H1 (cell line): ENCODE measurements at regions not wholly inside any gene's neighbourhood (a gene's known extent, or its start where the extent isn't known, plus 50 kb on each side); places are given as distances from the start of the nearest gene placed in this dataset.

ENCODE experiments used
- CHD2 ChIP-seq: IDR thresholded peaks from 2 replicates; pipeline ENCODE4 v1.6.1; 2012; ENCODE audit warnings: low read length, improper control_type of control experiment
- CHD7 ChIP-seq: fragments of 300-600 bp; sonication (generic); IDR thresholded peaks from 2 replicates; pipeline ENCODE4 v1.7.1; 2012; ENCODE audit warnings: low read length, moderate library complexity, mild to moderate bottlenecking, inconsistent platforms; ENCODE audit not compliant: insufficient replicate concordance
- EGR1 ChIP-seq: IDR thresholded peaks from 2 replicates; pipeline ENCODE4 v1.6.1; 2011; ENCODE audit warnings: low read depth, low read length, borderline replicate concordance
- HDAC2 ChIP-seq, 2 experiments: fragments of 300-600 bp in 1 of 2; sonication (generic) in 1 of 2; IDR thresholded peaks; 2 replicates each; pipeline ENCODE4 v1.6.1; 2011 to 2012; ENCODE audit warnings: low read depth in 2 of 2, low read length in 2 of 2, mild to moderate bottlenecking in 2 of 2, moderate library complexity in 2 of 2, borderline replicate concordance in 1 of 2, inconsistent platforms in 1 of 2
- TBP ChIP-seq: IDR thresholded peaks from 2 replicates; pipeline ENCODE4 v1.6.1; 2011; ENCODE audit warnings: low read depth, low read length, improper control_type of control experiment
- TCF12 ChIP-seq: IDR thresholded peaks from 2 replicates; pipeline ENCODE4 v1.6.1; 2011; ENCODE audit warnings: low read depth, mild to moderate bottlenecking, low read length
- TF ChIP-seq, protein P1 (sequence below), 3 experiments: IDR thresholded peaks; 1 replicate in 2 of 3; 2 replicates in 1 of 3; pipeline versions ENCODE4 v1.5.1 to v1.6.1; 2011; ENCODE audit warnings: low read length in 3 of 3, mild to moderate bottlenecking in 3 of 3, inconsistent platforms in 2 of 3, low read depth in 1 of 3, moderate library complexity in 1 of 3; ENCODE audit not compliant: insufficient read depth in 1 of 3; ENCODE audit errors: control extremely low read depth in 1 of 3

DNA sequence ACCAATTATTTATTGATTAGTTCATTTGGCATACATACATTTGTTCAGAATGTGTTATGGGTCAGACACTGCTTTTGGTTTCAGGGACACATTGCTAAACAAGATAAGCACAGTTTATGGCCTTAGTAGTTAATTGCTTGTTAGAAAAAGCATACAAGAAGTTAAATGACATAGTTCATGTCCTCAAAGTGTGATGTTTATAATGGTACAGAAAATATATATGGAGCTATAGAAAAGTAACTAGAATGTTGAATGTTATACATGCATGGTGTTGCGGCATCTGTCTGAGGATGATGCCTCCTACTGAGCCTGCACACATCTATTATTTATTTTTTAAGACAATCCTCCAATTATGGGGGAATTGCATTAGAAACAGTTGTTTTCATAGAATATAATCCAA lies 1476.3 kb upstream of the PCDH7 start (continued):
- no peak for TF ChIP-seq CHD7
- TF ChIP-seq EGR1, result no peak
- TF ChIP-seq HDAC2 (IDR thresholded peaks at IDR 0.05; ENCODE audit: borderline replicate concordance in 1 of 2, low read depth in 2 of 2, low read length in 2 of 2), result no peak
- no peak for TF ChIP-seq CHD2
- TF ChIP-seq, protein P1, sequence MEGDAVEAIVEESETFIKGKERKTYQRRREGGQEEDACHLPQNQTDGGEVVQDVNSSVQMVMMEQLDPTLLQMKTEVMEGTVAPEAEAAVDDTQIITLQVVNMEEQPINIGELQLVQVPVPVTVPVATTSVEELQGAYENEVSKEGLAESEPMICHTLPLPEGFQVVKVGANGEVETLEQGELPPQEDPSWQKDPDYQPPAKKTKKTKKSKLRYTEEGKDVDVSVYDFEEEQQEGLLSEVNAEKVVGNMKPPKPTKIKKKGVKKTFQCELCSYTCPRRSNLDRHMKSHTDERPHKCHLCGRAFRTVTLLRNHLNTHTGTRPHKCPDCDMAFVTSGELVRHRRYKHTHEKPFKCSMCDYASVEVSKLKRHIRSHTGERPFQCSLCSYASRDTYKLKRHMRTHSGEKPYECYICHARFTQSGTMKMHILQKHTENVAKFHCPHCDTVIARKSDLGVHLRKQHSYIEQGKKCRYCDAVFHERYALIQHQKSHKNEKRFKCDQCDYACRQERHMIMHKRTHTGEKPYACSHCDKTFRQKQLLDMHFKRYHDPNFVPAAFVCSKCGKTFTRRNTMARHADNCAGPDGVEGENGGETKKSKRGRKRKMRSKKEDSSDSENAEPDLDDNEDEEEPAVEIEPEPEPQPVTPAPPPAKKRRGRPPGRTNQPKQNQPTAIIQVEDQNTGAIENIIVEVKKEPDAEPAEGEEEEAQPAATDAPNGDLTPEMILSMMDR (IDR thresholded peaks at IDR 0.05; ENCODE audit: control extremely low read depth in 1 of 3, insufficient read depth in 1 of 3, low read depth in 1 of 3, low read length in 3 of 3), result no peak
- TF ChIP-seq TBP, result no peak
- no peak for TF ChIP-seq TCF12
